ENCODE measurements at regions not wholly inside any gene's neighbourhood (a gene's known extent, or its start where the extent isn't known, plus 50 kb on each side); places are given as distances from the start of the nearest gene placed in this dataset.

- DNase-seq (ENCODE audit: low read depth in 2 of 3, low spot score in 2 of 3), result no peak
These were observed 97.8 kb downstream of the RPS6KA4 start for GRCh38 chr11:64456509-64457320.

GRCh38 chr11:64457416-64458010 lies 98.2 kb upstream of the SLC22A11 start:
- DNase-seq (ENCODE audit: low read depth in 2 of 3, low spot score in 2 of 3), result no peak

- no peak for DNase-seq (ENCODE audit: low read depth in 2 of 3, low spot score in 2 of 3)
These were observed 96.7 kb upstream of the SLC22A11 start for GRCh38 chr11:64458997-64459396.

- DNase-seq (ENCODE audit: low read depth in 2 of 3, low spot score in 2 of 3), result no peak
These were observed 96.1 kb upstream of the SLC22A11 start for GRCh38 chr11:64459609-64460008.

GRCh38 chr11:64461081-64461480 lies 94.7 kb upstream of the SLC22A11 start:
- no peak for DNase-seq (ENCODE audit: low read depth in 2 of 3, low spot score in 2 of 3)

GRCh38 chr11:64466115-64466718 lies 89.5 kb upstream of the SLC22A11 start:
- no peak for DNase-seq (ENCODE audit: low read depth in 2 of 3, low spot score in 2 of 3)

- no peak for DNase-seq (ENCODE audit: low read depth in 2 of 3, low spot score in 2 of 3)
These were observed 86.5 kb upstream of the SLC22A11 start for GRCh38 chr11:64469288-64469687.

- DNase-seq (ENCODE audit: low read depth in 2 of 3, low spot score in 2 of 3), result no peak
These were observed 82.9 kb upstream of the SLC22A11 start for GRCh38 chr11:64472593-64473455.

GRCh38 chr11:64474680-64475079 lies 81.1 kb upstream of the SLC22A11 start:
- no peak for DNase-seq (ENCODE audit: low read depth in 2 of 3, low spot score in 2 of 3)

GRCh38 chr11:64475145-64475544 lies 80.6 kb upstream of the SLC22A11 start:
- no peak for DNase-seq (ENCODE audit: low read depth in 2 of 3, low spot score in 2 of 3)

- no peak for DNase-seq (ENCODE audit: low read depth in 2 of 3, low spot score in 2 of 3)
These were observed 78.9 kb upstream of the SLC22A11 start for GRCh38 chr11:64476881-64477280.

- no peak for DNase-seq (ENCODE audit: low read depth in 2 of 3, low spot score in 2 of 3)
These were observed 78.1 kb upstream of the SLC22A11 start for GRCh38 chr11:64477675-64478074.

GRCh38 chr11:64482588-64482987 lies 73.2 kb upstream of the SLC22A11 start:
- no peak for DNase-seq (ENCODE audit: low read depth in 2 of 3, low spot score in 2 of 3)

GRCh38 chr11:64484191-64485022 lies 71.3 kb upstream of the SLC22A11 start:
- DNase-seq (ENCODE audit: low read depth in 2 of 3, low spot score in 2 of 3), result no peak

GRCh38 chr11:64485074-64485473 lies 70.7 kb upstream of the SLC22A11 start:
- DNase-seq (ENCODE audit: low read depth in 2 of 3, low spot score in 2 of 3), result no peak

- peak in 2 of 3 experiments; percentile 20 to 27 for DNase-seq (ENCODE audit: low read depth in 2 of 3, low spot score in 2 of 3)
These were observed 65.8 kb upstream of the SLC22A11 start for GRCh38 chr11:64489831-64490441.

GRCh38 chr11:64490562-64491216 lies 65.1 kb upstream of the SLC22A11 start:
- no peak for DNase-seq (ENCODE audit: low read depth in 2 of 3, low spot score in 2 of 3)

GRCh38 chr11:64492561-64492960 lies 63.2 kb upstream of the SLC22A11 start:
- DNase-seq (ENCODE audit: low read depth in 2 of 3, low spot score in 2 of 3), result no peak

- DNase-seq (ENCODE audit: low read depth in 2 of 3, low spot score in 2 of 3), result no peak
These were observed 57.6 kb upstream of the SLC22A11 start for GRCh38 chr11:64498136-64498535.
